Hepatocyte (in vitro differentiated cells): ENCODE measurements at regions not wholly inside any gene's neighbourhood (a gene's known extent, or its start where the extent isn't known, plus 50 kb on each side); places are given as distances from the start of the nearest gene placed in this dataset.

ENCODE experiments used
- DNase-seq: peaks from one replicate; pipeline ENCODE4 v3.0.0-alpha.2; 2016; ENCODE audit warnings: low spot score
- H2AFZ ChIP-seq: fragments of 200-600 bp; sonication (generic); 2 replicates; pipeline ENCODE4 v1.6.0; 2016; ENCODE audit warnings: antibody characterized with exemption, mild to moderate bottlenecking
- H3K27ac ChIP-seq: fragments of 200-600 bp; sonication (generic); 2 replicates; pipeline ENCODE4 v1.5.1; 2016; ENCODE audit warnings: mild to moderate bottlenecking
- H3K27me3 ChIP-seq: fragments of 200-600 bp; sonication (generic); 2 replicates; pipeline ENCODE4 v1.6.1; 2016
- H3K36me3 ChIP-seq: fragments of 200-600 bp; sonication (generic); replicated peaks from 2 replicates; pipeline ENCODE4 v1.5.1; 2016; ENCODE audit warnings: low read depth; ENCODE audit not compliant: insufficient read depth
- H3K4me1 ChIP-seq: fragments of 200-600 bp; sonication (generic); 2 replicates; pipeline ENCODE4 v1.5.1; 2016; ENCODE audit warnings: mild to moderate bottlenecking, moderate library complexity; ENCODE audit not compliant: insufficient read depth
- H3K4me2 ChIP-seq: fragments of 200-600 bp; sonication (generic); 2 replicates; pipeline ENCODE4 v1.6.0; 2016
- H3K4me3 ChIP-seq: fragments of 200-600 bp; sonication (generic); 2 replicates; pipeline ENCODE4 v1.5.1; 2016; ENCODE audit warnings: mild to moderate bottlenecking
- H3K79me2 ChIP-seq: fragments of 200-600 bp; sonication (generic); 2 replicates; pipeline ENCODE4 v1.6.0; 2017; ENCODE audit warnings: mild to moderate bottlenecking
- H3K9me2 ChIP-seq: fragments of 200-600 bp; sonication (generic); replicated peaks from 2 replicates; pipeline ENCODE4 v1.6.0; 2017; ENCODE audit warnings: mild to moderate bottlenecking; ENCODE audit not compliant: insufficient read depth
- H3K9me3 ChIP-seq: fragments of 200-600 bp; sonication (generic); 2 replicates; pipeline ENCODE4 v1.5.1; 2016; ENCODE audit warnings: low read depth, mild to moderate bottlenecking
- H4K20me1 ChIP-seq: fragments of 200-600 bp; sonication (generic); 2 replicates; pipeline ENCODE4 v1.6.0; 2016; ENCODE audit warnings: mild to moderate bottlenecking; ENCODE audit not compliant: insufficient read depth, poor library complexity, severe bottlenecking
- CTCF ChIP-seq: fragments of 200-600 bp; sonication (generic); IDR thresholded peaks from 2 replicates; pipeline ENCODE4 v1.5.1; 2016; ENCODE audit warnings: antibody characterized with exemption, mild to moderate bottlenecking; ENCODE audit not compliant: poor library complexity
- EZH2 ChIP-seq: fragments of 200-600 bp; sonication (generic); IDR thresholded peaks from 2 replicates; pipeline ENCODE4 v1.6.1; 2016; ENCODE audit warnings: antibody characterized with exemption, mild to moderate bottlenecking, borderline replicate concordance
- EZH2phosphoT487 ChIP-seq: fragments of 200-600 bp; sonication (generic); IDR thresholded peaks from one replicate; pipeline ENCODE4 v1.6.1; 2018; ENCODE audit warnings: antibody characterized with exemption, mild to moderate bottlenecking, low read depth, moderate library complexity; ENCODE audit not compliant: unreplicated experiment, severe bottlenecking
- WGBS: methylation state at CpG from one replicate; pipeline ENCODE4 v1.1.6; 2016; ENCODE audit warnings: low lambda C conversion rate; ENCODE audit errors: missing lambda C conversion rate; 5-methylcytosine and 5-hydroxymethylcytosine counted together

- Histone ChIP-seq H4K20me1 (no peaks in the 10 kb centered on the region), H3K9me3 (no peaks in the 10 kb centered on the region), H3K27me3 (no peaks in the 10 kb centered on the region), H3K4me3 (no peak overlapping the region), H3K9me2 (no peaks in the 10 kb centered on the region), H3K4me2 (no peak overlapping the region), H3K79me2 (no peaks in the 10 kb centered on the region), H2AFZ (no peak overlapping the region), H3K27ac (no peak overlapping the region), H3K36me3 (no peaks in the 10 kb centered on the region), H3K4me1 (no peaks in the 10 kb centered on the region)
- DNase-seq, result no peak
- WGBS, result 82% methylated on average over 4 of the region's 4 CpGs
- no peak for TF ChIP-seq EZH2
- TF ChIP-seq EZH2phosphoT487, result no peak
- no peak for TF ChIP-seq CTCF
These were observed 144.3 kb downstream of the MACIR start for GRCh38 chr5:103402851-103403250.

- Histone ChIP-seq H3K79me2 (no peaks in the 10 kb centered on the region), H3K4me1 (no peaks in the 10 kb centered on the region), H3K36me3 (no peaks in the 10 kb centered on the region), H3K9me2 (no peaks in the 10 kb centered on the region), H3K27ac (no peak overlapping the region), H3K4me3 (no peak overlapping the region), H3K9me3 (no peaks in the 10 kb centered on the region), H3K27me3 (no peaks in the 10 kb centered on the region), H2AFZ (no peak overlapping the region), H3K4me2 (no peak overlapping the region), H4K20me1 (no peaks in the 10 kb centered on the region)
- 85% methylated on average over 8 of the region's 8 CpGs for WGBS
- DNase-seq, result no peak
- TF ChIP-seq CTCF (no peak), EZH2phosphoT487 (no peak), EZH2 (no peak)
These were observed 139.4 kb downstream of the MACIR start for GRCh38 chr5:103397739-103398581.

- Histone ChIP-seq H4K20me1 (no peaks in the 10 kb centered on the region), H2AFZ (no peak overlapping the region), H3K4me2 (no peak overlapping the region), H3K36me3 (no peaks in the 10 kb centered on the region), H3K27me3 (no peaks in the 10 kb centered on the region), H3K9me2 (no peaks in the 10 kb centered on the region), H3K4me1 (no peaks in the 10 kb centered on the region), H3K27ac (no peak overlapping the region), H3K4me3 (no peak overlapping the region), H3K79me2 (no peaks in the 10 kb centered on the region), H3K9me3 (no peaks in the 10 kb centered on the region)
- DNase-seq, result no peak
- no peak for TF ChIP-seq EZH2phosphoT487
- no peak for TF ChIP-seq EZH2
- no peak for TF ChIP-seq CTCF
- WGBS, result 55% methylated on average over 2 of the region's 2 CpGs
These were observed 136.1 kb downstream of the MACIR start for GRCh38 chr5:103394676-103395075.
